ENCODE measurements at regions not wholly inside any gene's neighbourhood (a gene's known extent, or its start where the extent isn't known, plus 50 kb on each side); places are given as distances from the start of the nearest gene placed in this dataset.

DNA sequence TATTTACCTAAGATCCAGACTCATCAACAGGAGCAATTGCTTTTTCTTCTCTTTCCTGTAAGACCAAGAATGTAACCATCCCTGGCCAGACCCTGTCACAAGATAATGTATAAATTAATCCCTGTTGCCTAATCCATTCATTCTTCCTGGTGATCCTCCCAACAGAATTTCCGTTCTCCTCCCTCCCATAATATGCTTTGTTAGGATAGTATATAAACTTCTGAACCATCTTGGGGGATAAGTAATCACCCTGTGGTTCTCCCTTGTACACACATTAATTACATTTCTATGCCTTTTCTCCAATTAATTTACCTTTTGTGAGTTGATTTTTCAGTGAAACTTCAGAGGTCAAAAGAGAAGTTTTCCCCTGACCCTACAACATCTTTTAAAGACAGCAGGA, 76.2 kb upstream of the RASSF8 start:
- TF ChIP-seq, protein P1, sequence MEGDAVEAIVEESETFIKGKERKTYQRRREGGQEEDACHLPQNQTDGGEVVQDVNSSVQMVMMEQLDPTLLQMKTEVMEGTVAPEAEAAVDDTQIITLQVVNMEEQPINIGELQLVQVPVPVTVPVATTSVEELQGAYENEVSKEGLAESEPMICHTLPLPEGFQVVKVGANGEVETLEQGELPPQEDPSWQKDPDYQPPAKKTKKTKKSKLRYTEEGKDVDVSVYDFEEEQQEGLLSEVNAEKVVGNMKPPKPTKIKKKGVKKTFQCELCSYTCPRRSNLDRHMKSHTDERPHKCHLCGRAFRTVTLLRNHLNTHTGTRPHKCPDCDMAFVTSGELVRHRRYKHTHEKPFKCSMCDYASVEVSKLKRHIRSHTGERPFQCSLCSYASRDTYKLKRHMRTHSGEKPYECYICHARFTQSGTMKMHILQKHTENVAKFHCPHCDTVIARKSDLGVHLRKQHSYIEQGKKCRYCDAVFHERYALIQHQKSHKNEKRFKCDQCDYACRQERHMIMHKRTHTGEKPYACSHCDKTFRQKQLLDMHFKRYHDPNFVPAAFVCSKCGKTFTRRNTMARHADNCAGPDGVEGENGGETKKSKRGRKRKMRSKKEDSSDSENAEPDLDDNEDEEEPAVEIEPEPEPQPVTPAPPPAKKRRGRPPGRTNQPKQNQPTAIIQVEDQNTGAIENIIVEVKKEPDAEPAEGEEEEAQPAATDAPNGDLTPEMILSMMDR (IDR thresholded peaks at IDR 0.05) = no peak
- no peak for TF ChIP-seq POLR2A (IDR thresholded peaks at IDR 0.05)

Data from heart left ventricle (tissue), 13 donors.